AG04450 (cell line): ENCODE measurements at regions not wholly inside any gene's neighbourhood (a gene's known extent, or its start where the extent isn't known, plus 50 kb on each side); places are given as distances from the start of the nearest gene placed in this dataset.

Experiments
- CTCF ChIA-PET: fragments of 300-600, 350-600 bp; formaldehyde crosslinking; extraction: SDS; loops from one replicate; lab custom pipeline; 2022; ENCODE audit warnings: antibody characterized with exemption, inconsistent platforms; lab: Charles Lee
- POLR2A ChIA-PET: fragments of 350-600 bp; formaldehyde crosslinking; extraction: SDS; loops from one replicate; lab custom pipeline; 2021; ENCODE audit warnings: antibody characterized with exemption, inconsistent platforms; lab: Yijun Ruan, JAX
- DNase-seq: peaks from one replicate; pipeline ENCODE4 v3.0.0-alpha.2; 2011; ENCODE audit warnings: low read depth, low spot score
- H3K27ac ChIP-seq: one replicate; pipeline ENCODE4 v1.5.1; 2012; ENCODE audit warnings: low read depth, low read length, control low read depth
- H3K27me3 ChIP-seq: one replicate; pipeline ENCODE4 v1.6.0; 2012; ENCODE audit warnings: low read length; ENCODE audit not compliant: control insufficient read depth, insufficient read depth
- H3K4me3 ChIP-seq: 2 replicates; pipeline ENCODE4 v1.5.1; 2011; ENCODE audit warnings: mild to moderate bottlenecking, low read depth, low read length, control low read depth
- H3K9me3 ChIP-seq: 2 replicates; pipeline ENCODE4 v1.5.1; 2012; ENCODE audit warnings: low read length; ENCODE audit not compliant: control insufficient read depth, insufficient read depth
- TF ChIP-seq, protein P1 (sequence below): IDR thresholded peaks from 2 replicates; pipeline ENCODE4 v1.5.1; 2011; ENCODE audit warnings: low read depth, low read length, control low read depth, inconsistent platforms

GRCh38 chr18:75574187-75574586 is 146.7 kb upstream of the SMIM21 start:
- H3K27ac ChIP-seq = no peak overlapping the region
- POLR2A ChIA-PET = no interaction called here
- TF ChIP-seq, protein P1, sequence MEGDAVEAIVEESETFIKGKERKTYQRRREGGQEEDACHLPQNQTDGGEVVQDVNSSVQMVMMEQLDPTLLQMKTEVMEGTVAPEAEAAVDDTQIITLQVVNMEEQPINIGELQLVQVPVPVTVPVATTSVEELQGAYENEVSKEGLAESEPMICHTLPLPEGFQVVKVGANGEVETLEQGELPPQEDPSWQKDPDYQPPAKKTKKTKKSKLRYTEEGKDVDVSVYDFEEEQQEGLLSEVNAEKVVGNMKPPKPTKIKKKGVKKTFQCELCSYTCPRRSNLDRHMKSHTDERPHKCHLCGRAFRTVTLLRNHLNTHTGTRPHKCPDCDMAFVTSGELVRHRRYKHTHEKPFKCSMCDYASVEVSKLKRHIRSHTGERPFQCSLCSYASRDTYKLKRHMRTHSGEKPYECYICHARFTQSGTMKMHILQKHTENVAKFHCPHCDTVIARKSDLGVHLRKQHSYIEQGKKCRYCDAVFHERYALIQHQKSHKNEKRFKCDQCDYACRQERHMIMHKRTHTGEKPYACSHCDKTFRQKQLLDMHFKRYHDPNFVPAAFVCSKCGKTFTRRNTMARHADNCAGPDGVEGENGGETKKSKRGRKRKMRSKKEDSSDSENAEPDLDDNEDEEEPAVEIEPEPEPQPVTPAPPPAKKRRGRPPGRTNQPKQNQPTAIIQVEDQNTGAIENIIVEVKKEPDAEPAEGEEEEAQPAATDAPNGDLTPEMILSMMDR = no peak
- peaks cover 3% of the 10 kb centered on the region for H3K27me3 ChIP-seq
- H3K9me3 ChIP-seq = no peaks in the 10 kb centered on the region
- H3K4me3 ChIP-seq = no peak overlapping the region
- CTCF ChIA-PET = no interaction called here
- no peak for DNase-seq

DNA sequence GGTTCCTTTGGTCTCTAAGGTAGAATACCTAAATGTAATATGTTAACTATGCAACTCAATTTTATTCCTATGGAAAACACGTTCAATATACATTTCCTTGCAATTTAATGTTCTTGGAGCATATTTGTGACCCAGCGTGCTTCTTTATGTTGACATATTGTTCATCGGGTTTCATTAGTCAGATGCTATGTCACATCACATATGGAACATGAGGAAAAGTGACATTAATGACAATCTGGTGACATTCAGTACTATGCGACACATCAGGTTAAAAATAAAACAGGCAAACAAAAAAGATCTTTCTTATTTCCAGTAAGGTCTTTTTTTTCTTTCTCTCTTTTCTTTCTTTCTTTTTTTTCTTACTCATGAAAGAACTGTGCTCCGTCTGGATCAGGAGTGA is 135.6 kb upstream of the SMIM21 start:
- ChIA-PET POLR2A (no interaction called here), CTCF (no interaction called here)
- no peak for DNase-seq
- Histone ChIP-seq H3K9me3 (no peaks in the 10 kb centered on the region), H3K4me3 (no peak overlapping the region), H3K27me3 (peaks cover 2% of the 10 kb centered on the region), H3K27ac (no peak overlapping the region)
- TF ChIP-seq, protein P1 = no peak

DNA sequence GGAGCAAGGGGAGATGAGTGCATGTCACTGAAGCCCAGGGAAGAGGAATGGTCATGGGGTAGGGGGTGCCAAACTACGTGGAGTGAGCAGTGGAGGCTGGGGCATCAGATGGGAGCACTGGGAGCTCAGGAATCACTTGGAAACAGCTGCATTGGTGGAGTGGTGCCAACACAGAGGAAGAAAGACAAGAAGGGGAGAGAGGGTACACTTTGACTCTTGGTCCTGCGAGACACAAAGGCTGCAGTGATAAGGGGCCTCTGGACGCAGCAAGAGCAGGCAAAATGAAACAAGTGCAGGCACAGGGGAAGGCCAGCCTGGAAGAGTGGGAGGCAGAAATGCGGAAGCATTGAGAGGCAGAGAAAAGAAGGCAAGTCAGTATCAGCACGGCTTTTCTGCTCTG is 134.7 kb upstream of the SMIM21 start:
- ChIA-PET POLR2A (no interaction called here), CTCF (no interaction called here)
- no peak overlapping the region for H3K27ac ChIP-seq
- H3K4me3 ChIP-seq = no peak overlapping the region
- TF ChIP-seq, protein P1 = no peak
- H3K27me3 ChIP-seq = peaks cover 2% of the 10 kb centered on the region
- H3K9me3 ChIP-seq = no peaks in the 10 kb centered on the region
- no peak for DNase-seq

- Histone ChIP-seq H3K4me3 (no peak overlapping the region), H3K9me3 (no peaks in the 10 kb centered on the region), H3K27me3 (no peaks in the 10 kb centered on the region), H3K27ac (no peak overlapping the region)
- CTCF ChIA-PET = no interaction called here
- POLR2A ChIA-PET = no interaction called here
- no peak for DNase-seq
- TF ChIP-seq, protein P1 = no peak
Measured at GRCh38 chr18:75558790-75559189, 131.3 kb upstream of the SMIM21 start.

DNA sequence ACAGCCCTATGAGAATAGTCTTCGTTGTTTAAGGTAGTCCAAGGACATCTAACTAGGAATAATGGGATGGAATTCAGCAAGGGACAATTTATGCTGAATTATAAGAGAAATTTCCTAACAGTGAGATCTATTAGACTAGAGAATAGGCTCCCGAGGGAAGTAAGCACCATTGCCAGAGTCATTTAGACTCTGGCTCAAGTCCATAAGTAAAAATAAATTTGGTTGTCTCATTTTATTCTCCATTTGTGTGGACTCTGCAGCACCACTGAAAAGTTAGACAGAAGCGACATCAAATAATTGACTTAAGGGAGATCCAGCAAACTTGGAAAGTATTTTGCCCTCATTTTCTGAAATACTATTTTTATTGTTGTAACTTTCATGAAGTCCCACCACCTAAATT is 129.3 kb upstream of the SMIM21 start:
- Histone ChIP-seq H3K9me3 (no peaks in the 10 kb centered on the region), H3K4me3 (no peak overlapping the region), H3K27ac (no peak overlapping the region), H3K27me3 (peaks cover 2% of the 10 kb centered on the region)
- TF ChIP-seq, protein P1 = no peak
- ChIA-PET CTCF (no interaction called here), POLR2A (no interaction called here)
- no peak for DNase-seq
